ENCODE measurements at regions not wholly inside any gene's neighbourhood (a gene's known extent, or its start where the extent isn't known, plus 50 kb on each side); places are given as distances from the start of the nearest gene placed in this dataset.

- no peaks in the 10 kb centered on the region for H3K27me3 ChIP-seq (ENCODE audit: insufficient read depth, low read length)
- H3K4me1 ChIP-seq (ENCODE audit: insufficient read depth, low read length): no peaks in the 10 kb centered on the region
- no peak overlapping the region for H3K4me3 ChIP-seq (ENCODE audit: low read length)
- H3K9me3 ChIP-seq (ENCODE audit: low read depth, low read length): no peaks in the 10 kb centered on the region
These were observed 312.9 kb downstream of the TCERG1L start for GRCh38 chr10:130998642-130999041.

- H3K27me3 ChIP-seq (ENCODE audit: insufficient read depth, low read length): no peaks in the 10 kb centered on the region
- no peaks in the 10 kb centered on the region for H3K9me3 ChIP-seq (ENCODE audit: low read depth, low read length)
- H3K4me3 ChIP-seq (ENCODE audit: low read length): no peak overlapping the region
- no peaks in the 10 kb centered on the region for H3K4me1 ChIP-seq (ENCODE audit: insufficient read depth, low read length)
These were observed 311.9 kb downstream of the TCERG1L start for GRCh38 chr10:130999376-131000202.

GRCh38 chr10:131000244-131000643 is 311.3 kb downstream of the TCERG1L start:
- H3K4me1 ChIP-seq (ENCODE audit: insufficient read depth, low read length): no peaks in the 10 kb centered on the region
- no peaks in the 10 kb centered on the region for H3K27me3 ChIP-seq (ENCODE audit: insufficient read depth, low read length)
- no peak overlapping the region for H3K4me3 ChIP-seq (ENCODE audit: low read length)
- H3K9me3 ChIP-seq (ENCODE audit: low read depth, low read length): no peaks in the 10 kb centered on the region

DNA sequence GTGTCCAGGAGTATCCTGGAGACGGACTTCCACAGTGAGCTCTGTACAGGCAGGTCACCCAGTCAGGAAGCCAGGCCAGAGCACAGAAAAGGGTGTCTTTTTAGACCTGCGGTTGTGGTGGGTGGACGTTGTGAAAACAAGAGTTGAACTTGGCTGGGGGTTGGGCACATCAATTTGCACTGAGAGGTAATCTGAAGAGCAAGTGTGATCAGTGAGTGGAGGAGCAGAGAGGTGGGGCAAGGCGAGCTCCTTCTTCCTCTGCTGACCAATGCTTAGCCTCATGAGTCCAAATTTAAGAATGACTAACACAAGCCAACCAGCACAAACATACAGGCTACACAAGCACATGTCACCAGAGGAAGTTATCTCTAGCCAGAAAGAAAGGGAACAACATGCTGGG is 310.8 kb downstream of the TCERG1L start:
- H3K27me3 ChIP-seq (ENCODE audit: insufficient read depth, low read length): no peaks in the 10 kb centered on the region
- no peaks in the 10 kb centered on the region for H3K4me1 ChIP-seq (ENCODE audit: insufficient read depth, low read length)
- no peak overlapping the region for H3K4me3 ChIP-seq (ENCODE audit: low read length)
- no peaks in the 10 kb centered on the region for H3K9me3 ChIP-seq (ENCODE audit: low read depth, low read length)

DNA sequence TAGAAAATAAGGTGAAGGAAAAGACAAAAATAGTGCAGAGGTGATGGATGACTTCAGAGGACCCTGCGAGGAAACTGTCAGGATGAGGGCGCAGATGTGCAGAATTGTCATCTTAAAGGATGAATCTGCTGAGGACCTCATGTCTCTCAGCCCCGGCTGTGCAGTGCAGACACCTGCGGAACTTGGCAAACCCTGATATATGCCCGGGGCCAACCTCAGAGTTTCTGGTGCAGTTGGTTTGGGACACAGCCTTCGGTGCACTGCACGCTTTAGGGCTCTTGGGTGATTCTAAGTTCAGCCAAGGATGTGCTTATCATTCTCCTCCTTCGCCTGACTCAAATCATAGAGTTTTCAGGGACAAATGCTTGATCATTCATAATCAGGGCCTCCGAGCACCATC is 310.1 kb downstream of the TCERG1L start:
- Histone ChIP-seq H3K4me3 (ENCODE audit: low read length) (no peak overlapping the region), H3K4me1 (ENCODE audit: insufficient read depth, low read length) (no peaks in the 10 kb centered on the region), H3K9me3 (ENCODE audit: low read depth, low read length) (no peaks in the 10 kb centered on the region), H3K27me3 (ENCODE audit: insufficient read depth, low read length) (no peaks in the 10 kb centered on the region)

- no peaks in the 10 kb centered on the region for H3K9me3 ChIP-seq (ENCODE audit: low read depth, low read length)
- H3K27me3 ChIP-seq (ENCODE audit: insufficient read depth, low read length): no peaks in the 10 kb centered on the region
- H3K4me1 ChIP-seq (ENCODE audit: insufficient read depth, low read length): no peaks in the 10 kb centered on the region
- H3K4me3 ChIP-seq (ENCODE audit: low read length): no peak overlapping the region
These were observed 309.3 kb downstream of the TCERG1L start for GRCh38 chr10:131002031-131002861.

DNA sequence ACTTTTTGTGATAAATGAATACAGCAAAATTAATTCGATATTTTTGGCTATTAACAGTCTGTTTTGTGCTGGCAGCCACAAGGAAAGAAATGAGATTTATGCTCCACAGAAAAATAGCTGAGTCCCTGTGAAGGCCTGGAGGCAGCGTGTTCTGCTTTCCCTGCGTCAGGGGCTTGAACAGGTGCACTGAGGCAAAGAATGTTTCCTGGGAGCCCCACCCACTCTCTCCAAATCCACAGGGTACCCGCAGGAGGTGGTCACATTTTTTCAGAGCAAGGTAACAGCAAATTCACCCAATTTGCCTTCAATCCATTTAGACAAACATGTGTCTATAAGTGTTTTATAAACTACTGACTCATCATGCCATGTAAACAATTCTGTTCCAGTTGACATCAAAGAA is 308.1 kb downstream of the TCERG1L start:
- no peak overlapping the region for H3K4me3 ChIP-seq (ENCODE audit: low read length)
- no peaks in the 10 kb centered on the region for H3K4me1 ChIP-seq (ENCODE audit: insufficient read depth, low read length)
- no peaks in the 10 kb centered on the region for H3K27me3 ChIP-seq (ENCODE audit: insufficient read depth, low read length)
- H3K9me3 ChIP-seq (ENCODE audit: low read depth, low read length): no peaks in the 10 kb centered on the region

- no peaks in the 10 kb centered on the region for H3K9me3 ChIP-seq (ENCODE audit: low read depth, low read length)
- no peak overlapping the region for H3K4me3 ChIP-seq (ENCODE audit: low read length)
- H3K27me3 ChIP-seq (ENCODE audit: insufficient read depth, low read length): no peaks in the 10 kb centered on the region
- H3K4me1 ChIP-seq (ENCODE audit: insufficient read depth, low read length): no peaks in the 10 kb centered on the region
These were observed 307.2 kb downstream of the TCERG1L start for GRCh38 chr10:131004276-131004675.

- no peaks in the 10 kb centered on the region for H3K4me1 ChIP-seq (ENCODE audit: insufficient read depth, low read length)
- no peaks in the 10 kb centered on the region for H3K9me3 ChIP-seq (ENCODE audit: low read depth, low read length)
- no peak overlapping the region for H3K4me3 ChIP-seq (ENCODE audit: low read length)
- no peaks in the 10 kb centered on the region for H3K27me3 ChIP-seq (ENCODE audit: insufficient read depth, low read length)
These were observed 304.9 kb downstream of the TCERG1L start for GRCh38 chr10:131006458-131007256.

GRCh38 chr10:131009791-131010190 is 301.7 kb downstream of the TCERG1L start:
- Histone ChIP-seq H3K4me3 (ENCODE audit: low read length) (no peak overlapping the region), H3K4me1 (ENCODE audit: insufficient read depth, low read length) (no peaks in the 10 kb centered on the region), H3K9me3 (ENCODE audit: low read depth, low read length) (no peaks in the 10 kb centered on the region), H3K27me3 (ENCODE audit: insufficient read depth, low read length) (no peaks in the 10 kb centered on the region)

GRCh38 chr10:131010965-131011575 is 300.5 kb downstream of the TCERG1L start:
- H3K9me3 ChIP-seq (ENCODE audit: low read depth, low read length): no peaks in the 10 kb centered on the region
- H3K4me1 ChIP-seq (ENCODE audit: insufficient read depth, low read length): no peaks in the 10 kb centered on the region
- no peak overlapping the region for H3K4me3 ChIP-seq (ENCODE audit: low read length)
- no peaks in the 10 kb centered on the region for H3K27me3 ChIP-seq (ENCODE audit: insufficient read depth, low read length)

DNA sequence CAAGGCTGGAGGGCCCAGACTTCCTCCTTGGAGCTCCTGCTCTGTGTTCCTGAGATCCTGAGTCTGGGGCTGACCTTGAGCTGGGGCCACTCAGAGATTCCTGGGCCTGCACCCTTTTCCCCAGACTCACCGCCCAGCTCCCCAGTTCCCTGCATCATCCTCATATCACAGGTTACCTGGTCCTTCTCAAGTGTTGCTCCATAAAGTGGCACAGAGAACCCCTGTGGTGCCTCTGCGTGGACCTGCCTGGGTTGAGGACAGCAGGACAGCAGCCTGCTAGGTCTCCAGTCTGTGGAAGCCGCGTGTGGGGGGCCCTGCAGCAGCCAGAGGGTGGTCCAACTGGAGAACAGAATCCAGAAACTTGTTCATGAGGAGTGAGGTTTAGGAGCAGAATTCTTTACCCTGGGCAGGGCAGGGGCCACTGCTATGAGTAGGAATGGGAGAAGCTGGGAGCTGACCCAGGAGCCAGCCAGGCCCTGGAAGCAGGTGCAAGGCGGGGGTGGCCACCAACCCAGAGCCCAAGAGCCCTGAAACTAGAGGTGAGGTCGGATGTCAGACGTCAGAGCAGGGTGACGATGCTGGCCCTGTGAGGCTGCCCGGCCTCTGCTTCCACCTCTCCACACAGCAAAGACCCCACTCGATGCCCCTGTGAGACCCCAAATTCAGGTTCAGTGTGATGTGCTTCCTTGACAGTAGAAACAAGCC is 299.4 kb downstream of the TCERG1L start:
- H3K27me3 ChIP-seq (ENCODE audit: insufficient read depth, low read length): no peaks in the 10 kb centered on the region
- no peaks in the 10 kb centered on the region for H3K4me1 ChIP-seq (ENCODE audit: insufficient read depth, low read length)
- no peaks in the 10 kb centered on the region for H3K9me3 ChIP-seq (ENCODE audit: low read depth, low read length)
- H3K4me3 ChIP-seq (ENCODE audit: low read length): no peak overlapping the region

DNA sequence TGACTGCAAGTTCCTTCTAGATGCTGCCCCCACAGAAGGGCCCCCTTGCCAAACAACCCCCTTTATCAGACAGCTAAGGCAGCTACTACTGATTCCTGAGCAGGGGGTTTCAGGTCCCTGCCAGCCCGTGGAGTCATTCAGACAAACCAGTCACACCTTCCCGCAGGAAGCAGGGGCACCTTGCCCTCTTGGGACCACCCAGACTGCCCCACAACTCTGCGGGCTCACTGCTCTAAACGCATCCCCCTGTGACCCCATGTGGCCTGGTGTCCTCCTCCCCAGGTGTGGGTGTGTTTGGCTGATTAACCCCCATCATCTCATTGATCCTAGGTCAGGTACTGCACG is 298.9 kb downstream of the TCERG1L start:
- Histone ChIP-seq H3K4me1 (ENCODE audit: insufficient read depth, low read length) (no peaks in the 10 kb centered on the region), H3K27me3 (ENCODE audit: insufficient read depth, low read length) (no peaks in the 10 kb centered on the region), H3K4me3 (ENCODE audit: low read length) (no peak overlapping the region), H3K9me3 (ENCODE audit: low read depth, low read length) (no peaks in the 10 kb centered on the region)

DNA sequence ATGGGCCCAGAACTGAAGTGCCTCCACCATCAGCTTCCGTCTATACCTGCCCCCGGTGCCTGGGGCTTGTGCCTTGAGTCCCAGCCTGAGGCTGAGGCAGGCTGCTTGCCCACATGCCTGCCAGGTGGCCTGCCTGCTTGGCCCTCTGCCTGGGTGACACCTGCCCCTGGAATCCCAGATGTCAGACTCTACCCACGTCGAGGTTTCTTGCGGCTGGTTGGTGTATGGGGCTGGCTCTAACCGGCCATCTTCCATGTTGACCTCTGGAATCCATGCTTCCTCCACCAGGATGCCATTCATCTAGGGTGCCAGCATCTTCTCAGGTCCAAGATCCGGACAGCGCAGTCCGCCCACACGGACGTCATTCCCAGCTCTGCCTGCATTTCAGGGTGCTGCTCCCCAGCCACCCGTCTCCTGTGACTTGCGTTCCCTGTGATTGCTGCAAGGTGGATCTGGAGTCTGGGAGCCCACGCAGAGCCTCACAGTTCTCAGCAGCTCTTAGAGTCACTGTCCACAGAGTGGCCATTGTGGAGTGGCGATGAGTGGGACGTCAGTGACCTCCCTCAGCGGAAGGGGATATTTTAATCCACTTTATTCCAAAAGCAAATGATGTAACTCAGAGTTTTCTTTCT is 298.1 kb downstream of the TCERG1L start:
- Histone ChIP-seq H3K27me3 (ENCODE audit: insufficient read depth, low read length) (no peaks in the 10 kb centered on the region), H3K9me3 (ENCODE audit: low read depth, low read length) (no peaks in the 10 kb centered on the region), H3K4me3 (ENCODE audit: low read length) (no peak overlapping the region), H3K4me1 (ENCODE audit: insufficient read depth, low read length) (no peaks in the 10 kb centered on the region)

Measured in mononuclear cell (primary cell).